ENCODE measurements at regions not wholly inside any gene's neighbourhood (a gene's known extent, or its start where the extent isn't known, plus 50 kb on each side); places are given as distances from the start of the nearest gene placed in this dataset.
A peak's percentile ranks its signal among the peaks of the same experiment; 100 is the strongest.

DNA sequence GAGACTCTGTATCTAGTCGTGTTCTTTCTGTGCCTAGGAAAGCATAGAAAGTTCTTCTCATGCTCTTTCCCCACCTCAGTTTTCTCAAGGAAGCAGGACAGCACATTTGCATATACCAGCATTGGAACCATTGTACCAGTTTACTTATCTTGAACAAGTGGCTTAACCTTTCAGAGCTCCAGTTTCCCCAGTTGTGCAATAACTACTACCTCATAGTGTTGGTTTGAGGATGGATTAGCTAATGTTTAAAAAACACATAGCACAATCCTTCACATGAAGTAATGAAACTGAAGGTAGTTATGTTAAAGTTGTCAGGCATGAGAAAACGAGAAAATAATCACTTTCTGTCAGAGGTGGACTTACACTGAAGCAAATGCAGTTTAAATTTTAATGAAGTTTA, 92.2 kb upstream of the H2AZ1 start:
- no peaks in the 10 kb centered on the region for H3K27me3 Mint-ChIP-seq (ENCODE audit: insufficient read depth, unreplicated experiment)
- H3K27ac Mint-ChIP-seq (ENCODE audit: low read depth, unreplicated experiment), result no peak overlapping the region
- H3K9me3 Mint-ChIP-seq (ENCODE audit: unreplicated experiment), result peaks cover under 1% of the 10 kb centered on the region
- CTCF ChIA-PET, result interaction anchor here (1.1 kb wide), 1 partner anchor 21 kb away, joined by 3 read pairs; no protein-coding TSS in a partner anchor
- TF ChIP-seq, protein P1, sequence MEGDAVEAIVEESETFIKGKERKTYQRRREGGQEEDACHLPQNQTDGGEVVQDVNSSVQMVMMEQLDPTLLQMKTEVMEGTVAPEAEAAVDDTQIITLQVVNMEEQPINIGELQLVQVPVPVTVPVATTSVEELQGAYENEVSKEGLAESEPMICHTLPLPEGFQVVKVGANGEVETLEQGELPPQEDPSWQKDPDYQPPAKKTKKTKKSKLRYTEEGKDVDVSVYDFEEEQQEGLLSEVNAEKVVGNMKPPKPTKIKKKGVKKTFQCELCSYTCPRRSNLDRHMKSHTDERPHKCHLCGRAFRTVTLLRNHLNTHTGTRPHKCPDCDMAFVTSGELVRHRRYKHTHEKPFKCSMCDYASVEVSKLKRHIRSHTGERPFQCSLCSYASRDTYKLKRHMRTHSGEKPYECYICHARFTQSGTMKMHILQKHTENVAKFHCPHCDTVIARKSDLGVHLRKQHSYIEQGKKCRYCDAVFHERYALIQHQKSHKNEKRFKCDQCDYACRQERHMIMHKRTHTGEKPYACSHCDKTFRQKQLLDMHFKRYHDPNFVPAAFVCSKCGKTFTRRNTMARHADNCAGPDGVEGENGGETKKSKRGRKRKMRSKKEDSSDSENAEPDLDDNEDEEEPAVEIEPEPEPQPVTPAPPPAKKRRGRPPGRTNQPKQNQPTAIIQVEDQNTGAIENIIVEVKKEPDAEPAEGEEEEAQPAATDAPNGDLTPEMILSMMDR (IDR thresholded peaks at IDR 0.05; ENCODE audit: unreplicated experiment), result no peak
- peak; percentile 48 for DNase-seq (ENCODE audit: unreplicated experiment)
- no peak overlapping the region for H3K4me3 Mint-ChIP-seq (ENCODE audit: unreplicated experiment)
- intact Hi-C loops (cut with micrococcal nuclease), result no loop called here
- no peaks in the 10 kb centered on the region for H3K36me3 Mint-ChIP-seq (ENCODE audit: insufficient read depth, unreplicated experiment)
- no TSS peak for BruUV-seq (replicated peaks)
- POLR2A ChIA-PET, result interaction anchor here (0.8 to 1.4 kb wide), 2 partner anchors 34 to 1236 kb away, joined by 3 to 4 read pairs; no protein-coding TSS in a partner anchor
- peaks cover 12% of the 10 kb centered on the region for H3K4me1 Mint-ChIP-seq (ENCODE audit: insufficient read depth, unreplicated experiment)

DNA sequence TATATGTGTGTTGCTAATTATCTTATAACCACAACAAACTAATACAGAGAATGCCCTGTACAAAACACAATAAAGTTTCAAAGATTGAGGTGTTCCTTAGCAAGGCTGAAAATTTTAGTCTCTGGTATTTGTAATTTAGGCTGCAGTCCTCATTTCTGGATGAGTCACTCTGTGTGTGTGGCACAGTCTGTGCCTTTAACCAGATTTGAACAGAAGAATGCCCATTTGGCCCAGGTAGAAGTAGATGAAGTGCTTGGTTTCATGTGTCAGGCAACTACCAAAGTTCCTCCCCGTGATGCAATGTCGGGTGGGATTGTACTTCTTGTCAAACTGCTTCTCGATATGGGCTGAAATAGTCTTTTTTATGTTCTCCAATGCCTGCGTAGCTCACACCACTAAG, 91.6 kb upstream of the H2AZ1 start:
- DNase-seq (ENCODE audit: unreplicated experiment), result peak; percentile 53
- intact Hi-C loops (cut with micrococcal nuclease), result no loop called here
- H3K9me3 Mint-ChIP-seq (ENCODE audit: unreplicated experiment), result peaks cover 6% of the 10 kb centered on the region
- no peak overlapping the region for H3K4me3 Mint-ChIP-seq (ENCODE audit: unreplicated experiment)
- no peaks in the 10 kb centered on the region for H3K36me3 Mint-ChIP-seq (ENCODE audit: insufficient read depth, unreplicated experiment)
- H3K4me1 Mint-ChIP-seq (ENCODE audit: insufficient read depth, unreplicated experiment), result peaks cover 12% of the 10 kb centered on the region
- H3K27me3 Mint-ChIP-seq (ENCODE audit: insufficient read depth, unreplicated experiment), result no peaks in the 10 kb centered on the region
- BruUV-seq (replicated peaks), result no TSS peak
- ChIA-PET CTCF (interaction anchor here (1.1 kb wide), 1 partner anchor 21 kb away, joined by 3 read pairs; no protein-coding TSS in a partner anchor), POLR2A (interaction anchor here (1.4 kb wide), 1 partner anchor 35 kb away, joined by 4 read pairs; no protein-coding TSS in a partner anchor)
- TF ChIP-seq, protein P1 (IDR thresholded peaks at IDR 0.05; ENCODE audit: unreplicated experiment), result no peak
- no peak overlapping the region for H3K27ac Mint-ChIP-seq (ENCODE audit: low read depth, unreplicated experiment)

DNA sequence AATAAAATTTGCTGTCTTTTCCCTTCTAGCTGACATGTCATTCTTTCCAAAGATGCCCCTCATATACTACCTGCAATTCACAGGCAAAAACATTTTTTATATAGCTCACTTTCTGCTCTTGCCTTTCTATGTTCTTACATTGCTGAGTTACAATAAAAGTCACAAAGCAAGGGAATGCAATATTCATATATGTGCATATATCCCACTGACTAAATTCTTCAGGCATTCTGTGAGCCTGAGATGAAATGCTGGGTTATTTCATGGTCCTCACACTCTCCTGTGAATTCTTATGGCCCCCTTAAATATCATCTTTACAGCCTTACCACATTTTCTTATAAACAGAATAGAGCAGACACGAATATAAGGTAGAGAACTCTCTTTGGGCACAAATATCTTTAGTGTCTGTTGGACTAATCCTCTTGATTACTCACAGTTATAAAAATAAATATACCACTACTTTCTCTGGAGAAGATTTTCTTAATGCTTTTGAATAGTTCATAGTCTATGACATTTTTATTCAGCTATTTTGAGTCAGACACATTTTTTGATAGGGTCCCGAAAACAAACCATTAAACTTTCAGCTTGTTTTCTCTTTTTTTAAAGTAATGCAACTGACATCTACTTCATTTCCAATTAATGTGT, 84.1 kb upstream of the H2AZ1 start:
- Mint-ChIP-seq H3K27me3 (ENCODE audit: insufficient read depth, unreplicated experiment) (no peaks in the 10 kb centered on the region), H3K9me3 (ENCODE audit: unreplicated experiment) (peaks cover 11% of the 10 kb centered on the region), H3K4me3 (ENCODE audit: unreplicated experiment) (no peak overlapping the region), H3K36me3 (ENCODE audit: insufficient read depth, unreplicated experiment) (no peaks in the 10 kb centered on the region), H3K4me1 (ENCODE audit: insufficient read depth, unreplicated experiment) (no peaks in the 10 kb centered on the region), H3K27ac (ENCODE audit: low read depth, unreplicated experiment) (no peak overlapping the region)
- CTCF ChIA-PET, result interaction anchor here (0.7 kb wide), 1 partner anchor 36 kb away, joined by 5 read pairs; no protein-coding TSS in a partner anchor
- no peak for DNase-seq (ENCODE audit: unreplicated experiment)
- intact Hi-C loops (cut with micrococcal nuclease), result no loop called here
- POLR2A ChIA-PET, result interaction anchor here (0.7 to 1.9 kb wide), 2 partner anchors 9 to 865 kb away, joined by 3 to 5 read pairs; no protein-coding TSS in a partner anchor
- TF ChIP-seq, protein P1 (IDR thresholded peaks at IDR 0.05; ENCODE audit: unreplicated experiment), result no peak
- no TSS peak for BruUV-seq (replicated peaks)

DNA sequence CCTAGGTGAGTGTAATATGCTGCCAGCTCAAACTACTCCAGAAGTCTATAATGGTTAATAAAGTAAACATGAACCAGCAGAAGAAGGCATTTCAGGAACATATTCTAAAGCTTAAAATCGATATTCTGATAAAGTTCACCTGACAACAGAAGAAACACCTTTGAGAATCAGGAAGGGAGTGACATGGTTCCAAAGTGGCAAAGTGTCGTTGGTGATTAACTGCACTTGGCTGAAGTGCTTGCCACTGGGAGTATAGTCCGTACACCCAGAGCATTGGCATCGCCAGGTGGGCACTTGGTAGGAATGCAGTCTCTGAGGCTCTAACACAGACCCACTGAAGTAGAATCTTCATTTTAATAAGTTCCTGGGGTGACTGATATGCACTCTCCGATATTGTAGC, 76.0 kb upstream of the H2AZ1 start:
- ChIA-PET CTCF (interaction anchor here (0.7 to 1.2 kb wide), 2 partner anchors 28 to 62 kb away, joined by 3 to 4 read pairs; no protein-coding TSS in a partner anchor), POLR2A (interaction anchor here (1.2 kb wide), 1 partner anchor 8 kb away, joined by 5 read pairs; no protein-coding TSS in a partner anchor)
- no TSS peak for BruUV-seq (replicated peaks)
- TF ChIP-seq, protein P1 (IDR thresholded peaks at IDR 0.05; ENCODE audit: unreplicated experiment), result no peak
- no peak overlapping the region for H3K27ac Mint-ChIP-seq (ENCODE audit: low read depth, unreplicated experiment)
- no peak for DNase-seq (ENCODE audit: unreplicated experiment)
- intact Hi-C loops (cut with micrococcal nuclease), result no loop called here
- H3K27me3 Mint-ChIP-seq (ENCODE audit: insufficient read depth, unreplicated experiment), result no peaks in the 10 kb centered on the region
- H3K9me3 Mint-ChIP-seq (ENCODE audit: unreplicated experiment), result peaks cover 7% of the 10 kb centered on the region
- H3K4me1 Mint-ChIP-seq (ENCODE audit: insufficient read depth, unreplicated experiment), result no peaks in the 10 kb centered on the region
- no peak overlapping the region for H3K4me3 Mint-ChIP-seq (ENCODE audit: unreplicated experiment)
- no peaks in the 10 kb centered on the region for H3K36me3 Mint-ChIP-seq (ENCODE audit: insufficient read depth, unreplicated experiment)
